ENCODE measurements at regions not wholly inside any gene's neighbourhood (a gene's known extent, or its start where the extent isn't known, plus 50 kb on each side); places are given as distances from the start of the nearest gene placed in this dataset.

GRCh38 chr14:106060276-106060975 lies 534.0 kb downstream of the TMEM121 start:
- TF ChIP-seq POLR2A (IDR thresholded peaks at IDR 0.05) (no peak), CTCF (IDR thresholded peaks at IDR 0.05) (no peak)

Data from stomach (tissue), 4 donors.